H1 (cell line): ENCODE measurements at regions not wholly inside any gene's neighbourhood (a gene's known extent, or its start where the extent isn't known, plus 50 kb on each side); places are given as distances from the start of the nearest gene placed in this dataset.

Experiments
- CTCF ChIA-PET: fragments of 300-600 bp; sonication (Branson Sonifier 250); formaldehyde crosslinking; loops from one replicate; lab custom pipeline; 2021; ENCODE audit not compliant: partially characterized antibody; lab: Charles Lee
- POLR2A ChIA-PET: fragments of 300-600 bp; sonication (Branson Sonifier 250); formaldehyde crosslinking; loops from one replicate; lab custom pipeline; 2021; ENCODE audit warnings: inconsistent platforms; ENCODE audit not compliant: partially characterized antibody; lab: Charles Lee
- DNase-seq, 2 experiments: peaks; one replicate each; pipeline versions ENCODE4 v3.0.0 to v3.0.0-alpha.2; 2010 to 2022; ENCODE audit warnings: low spot score in 2 of 2, low read depth in 1 of 2, mixed read lengths in 1 of 2
- FAIRE-seq: peaks from 2 replicates; lab custom pipeline; 2011; peaks lifted over from hg19 to GRCh38; lab: Jason Lieb, UNC
- H2AFZ ChIP-seq: 2 replicates; pipeline ENCODE4 v1.8.1; 2012; ENCODE audit warnings: low read length, inconsistent platforms
- H2AK5ac ChIP-seq: 2 replicates; pipeline ENCODE4 v1.6.1; 2013; ENCODE audit warnings: low read depth, low read length
- H2BK120ac ChIP-seq: replicated peaks from 2 replicates; pipeline ENCODE3; 2013; ENCODE audit warnings: low read depth, low read length, inconsistent platforms
- H2BK12ac ChIP-seq: 2 replicates; pipeline ENCODE4 v1.6.1; 2013; ENCODE audit warnings: low read depth, low read length
- H2BK15ac ChIP-seq: 2 replicates; pipeline ENCODE4 v1.6.1; 2013; ENCODE audit warnings: low read length
- H2BK20ac ChIP-seq: 2 replicates; pipeline ENCODE4 v1.6.1; 2013; ENCODE audit warnings: low read length
- H2BK5ac ChIP-seq: 2 replicates; pipeline ENCODE4 v1.6.1; 2013; ENCODE audit warnings: low read depth, low read length
- H3K14ac ChIP-seq: 2 replicates; pipeline ENCODE4 v1.6.1; 2013; ENCODE audit warnings: inconsistent platforms; ENCODE audit not compliant: insufficient read length
- H3K18ac ChIP-seq: 2 replicates; pipeline ENCODE4 v1.6.1; 2013; ENCODE audit warnings: low read length; ENCODE audit errors: extremely low read depth
- H3K23ac ChIP-seq: 2 replicates; pipeline ENCODE4 v1.6.1; 2013; ENCODE audit warnings: inconsistent platforms; ENCODE audit not compliant: insufficient read length
- H3K23me2 ChIP-seq: 2 replicates; pipeline ENCODE4 v1.6.1; 2013; ENCODE audit warnings: low read depth, low read length
- H3K27ac ChIP-seq: 2 replicates; pipeline ENCODE4 v1.6.1; 2011; ENCODE audit warnings: low read depth, low read length, inconsistent platforms
- H3K27me3 ChIP-seq, 4 experiments: replicated peaks in 1 of 4; 1 replicate in 1 of 4; 2 replicates in 3 of 4; pipeline versions ENCODE4 v1.6.1 to v1.8.1; 2011 to 2013; ENCODE audit warnings: low read length in 3 of 4, mild to moderate bottlenecking in 3 of 4, inconsistent platforms in 2 of 4, mixed read lengths in 2 of 4, moderate library complexity in 1 of 4; ENCODE audit not compliant: control insufficient read depth in 3 of 4, insufficient read depth in 3 of 4; ENCODE audit errors: extremely low read depth in 1 of 4
- H3K36me3 ChIP-seq, 4 experiments: 2 replicates each; pipeline versions ENCODE4 v1.6.1 to v1.8.1; 2011 to 2013; ENCODE audit warnings: mild to moderate bottlenecking in 4 of 4, low read length in 3 of 4, moderate library complexity in 2 of 4, control low read depth in 1 of 4, inconsistent platforms in 1 of 4; ENCODE audit not compliant: insufficient read depth in 4 of 4, control insufficient read depth in 2 of 4
- H3K4ac ChIP-seq: replicated peaks from 2 replicates; pipeline ENCODE3; 2013; ENCODE audit warnings: low read length, low read depth, mixed read lengths, inconsistent platforms; ENCODE audit not compliant: insufficient read length
- H3K4me1 ChIP-seq, 4 experiments: replicated peaks in 1 of 4; 1 replicate in 1 of 4; 2 replicates in 3 of 4; pipeline versions ENCODE4 v1.6.1 to v1.8.1; 2011 to 2013; ENCODE audit warnings: low read length in 3 of 4, inconsistent platforms in 2 of 4, mixed read lengths in 1 of 4; ENCODE audit not compliant: insufficient read depth in 4 of 4, control insufficient read depth in 3 of 4
- H3K4me2 ChIP-seq, 2 experiments: 2 replicates each; pipeline versions ENCODE4 v1.6.1 to v1.8.1; 2011 to 2013; ENCODE audit warnings: low read depth in 2 of 2, low read length in 2 of 2, control low read depth in 1 of 2, inconsistent platforms in 1 of 2, mild to moderate bottlenecking in 1 of 2; ENCODE audit not compliant: insufficient read depth in 1 of 2
- H3K4me3 ChIP-seq, 4 experiments: fragments of 200-600, 300-600 bp in 1 of 4; sonication (generic), shearing (Covaris generic), sonication (Bioruptor Twin) in 1 of 4; 2 replicates each; pipeline versions ENCODE4 v1.5.1 to v1.8.1; 2011 to 2016; ENCODE audit warnings: low read length in 4 of 4, low read depth in 3 of 4, control low read depth in 2 of 4, inconsistent platforms in 2 of 4, mild to moderate bottlenecking in 2 of 4, mixed read lengths in 1 of 4, moderate library complexity in 1 of 4; ENCODE audit not compliant: insufficient read depth in 2 of 4; ENCODE audit errors: extremely low read depth in 1 of 4
- H3K56ac ChIP-seq: replicated peaks from 2 replicates; pipeline ENCODE3; 2013; ENCODE audit warnings: low read depth, mild to moderate bottlenecking, mixed read lengths, low read length, inconsistent platforms; ENCODE audit not compliant: insufficient read length
- H3K79me1 ChIP-seq: 2 replicates; pipeline ENCODE4 v1.6.1; 2013; ENCODE audit warnings: low read depth, low read length, control low read depth
- H3K79me2 ChIP-seq, 2 experiments: 2 replicates each; pipeline versions ENCODE4 v1.6.1 to v1.8.1; 2012 to 2013; ENCODE audit warnings: low read length in 2 of 2, mild to moderate bottlenecking in 2 of 2, inconsistent platforms in 1 of 2; ENCODE audit not compliant: insufficient read depth in 2 of 2, control insufficient read depth in 1 of 2
- H3K9ac ChIP-seq, 4 experiments: replicated peaks in 1 of 4; 1 replicate in 1 of 4; 2 replicates in 3 of 4; pipeline versions ENCODE4 v1.6.1 to v1.8.1; 2011 to 2013; ENCODE audit warnings: low read depth in 3 of 4, low read length in 3 of 4, control low read depth in 2 of 4, mild to moderate bottlenecking in 2 of 4, moderate library complexity in 2 of 4, inconsistent platforms in 1 of 4; ENCODE audit errors: extremely low read depth in 1 of 4
- H3K9me3 ChIP-seq, 2 experiments: 2 replicates each; pipeline versions ENCODE4 v1.6.1 to v1.8.1; 2012 to 2013; ENCODE audit warnings: mild to moderate bottlenecking in 2 of 2, moderate library complexity in 2 of 2, control low read depth in 1 of 2, inconsistent platforms in 1 of 2, low read depth in 1 of 2, low read length in 1 of 2, mixed read lengths in 1 of 2; ENCODE audit not compliant: insufficient read depth in 2 of 2
- H4K20me1 ChIP-seq, 2 experiments: replicated peaks in 1 of 2; 2 replicates each; pipeline versions ENCODE3 to v1.8.1; 2011 to 2013; ENCODE audit warnings: inconsistent platforms in 2 of 2, low read length in 2 of 2, mild to moderate bottlenecking in 1 of 2; ENCODE audit not compliant: insufficient read depth in 2 of 2, control insufficient read depth in 1 of 2
- H4K5ac ChIP-seq: 2 replicates; pipeline ENCODE4 v1.6.1; 2013; ENCODE audit warnings: low read length, low read depth, mixed read lengths, inconsistent platforms; ENCODE audit not compliant: insufficient read length
- H4K8ac ChIP-seq: 2 replicates; pipeline ENCODE4 v1.8.0; 2013; ENCODE audit warnings: mild to moderate bottlenecking, moderate library complexity, low read length, inconsistent platforms; ENCODE audit not compliant: insufficient read depth; ENCODE audit errors: extremely low read depth
- H4K91ac ChIP-seq: replicated peaks from 2 replicates; pipeline ENCODE3; 2013; ENCODE audit warnings: low read length, mixed read lengths, inconsistent platforms; ENCODE audit not compliant: insufficient read length
- CBX8 ChIP-seq: fragments of 300-800, 300-1000 bp; sonication (generic); IDR thresholded peaks from 2 replicates; pipeline ENCODE4 v1.7.1; 2016; ENCODE audit warnings: low read depth, low read length, borderline replicate concordance
- EP300 ChIP-seq, 2 experiments: IDR thresholded peaks; 1 replicate in 1 of 2; 2 replicates in 1 of 2; pipeline ENCODE4 v1.6.1; 2011 to 2012; ENCODE audit warnings: low read depth in 2 of 2, low read length in 2 of 2, mild to moderate bottlenecking in 2 of 2, borderline replicate concordance in 1 of 2, inconsistent platforms in 1 of 2, moderate library complexity in 1 of 2
- RBBP5 ChIP-seq: IDR thresholded peaks from 2 replicates; pipeline ENCODE4 v1.7.1; 2012; ENCODE audit warnings: low read depth, mild to moderate bottlenecking, inconsistent platforms, low read length, moderate library complexity, borderline replicate concordance
- SRF ChIP-seq: IDR thresholded peaks from 2 replicates; pipeline ENCODE4 v1.6.1; 2011; ENCODE audit warnings: mild to moderate bottlenecking, low read depth, low read length, moderate library complexity
- WGBS, 2 experiments: shearing (Covaris generic) in 1 of 2; methylation state at CpG; one replicate each; pipeline versions ENCODE4 v1.1.6 to v1.1.7; 2013 to 2015; ENCODE audit warnings: low lambda C conversion rate in 2 of 2, mixed read lengths in 2 of 2, inconsistent platforms in 1 of 2, low coverage in 1 of 2, missing lambda C conversion rate in 1 of 2; ENCODE audit not compliant: insufficient replicate concordance in 2 of 2, insufficient coverage in 1 of 2, insufficient read length in 1 of 2; ENCODE audit errors: extremely low coverage in 1 of 2, missing lambda C conversion rate in 1 of 2; 5-methylcytosine and 5-hydroxymethylcytosine counted together

- no peak overlapping the region for H4K5ac ChIP-seq
- ChIA-PET POLR2A (interaction anchor here (1.2 kb wide), 1 partner anchor 26 kb away, joined by 3 read pairs; no protein-coding TSS in a partner anchor), CTCF (interaction anchor here (1.4 kb wide), 1 partner anchor 20 kb away, joined by 3 read pairs; no protein-coding TSS in a partner anchor)
- H3K18ac ChIP-seq, result no peak overlapping the region
- no peak overlapping the region for H3K56ac ChIP-seq
- no peak overlapping the region for H3K23ac ChIP-seq
- H3K4me2 ChIP-seq, result no peak overlapping the region
- H2AFZ ChIP-seq, result no peak overlapping the region
- H2BK15ac ChIP-seq, result no peak overlapping the region
- no peaks in the 10 kb centered on the region for H3K23me2 ChIP-seq
- no peak overlapping the region for H3K27ac ChIP-seq
- no peak overlapping the region for H2AK5ac ChIP-seq
- H3K36me3 ChIP-seq, result no peaks in the 10 kb centered on the region
- no peak overlapping the region for H2BK12ac ChIP-seq
- H2BK5ac ChIP-seq, result no peak overlapping the region
- FAIRE-seq (no peak), DNase-seq (no peak)
- no peaks in the 10 kb centered on the region for H4K20me1 ChIP-seq
- H4K8ac ChIP-seq, result no peak overlapping the region
- H3K4ac ChIP-seq, result no peak overlapping the region
- H3K79me2 ChIP-seq, result no peaks in the 10 kb centered on the region
- no peak for TF ChIP-seq RBBP5
- no peak for TF ChIP-seq CBX8
- TF ChIP-seq EP300 (IDR thresholded peaks at IDR 0.05; ENCODE audit: borderline replicate concordance in 1 of 2, low read depth in 2 of 2, low read length in 2 of 2), result no peak
- TF ChIP-seq SRF, result no peak
- H3K4me1 ChIP-seq, result no peaks in the 10 kb centered on the region
- H2BK120ac ChIP-seq, result no peak overlapping the region
- no peak overlapping the region for H3K9ac ChIP-seq
- H3K79me1 ChIP-seq, result no peaks in the 10 kb centered on the region
- H3K14ac ChIP-seq, result no peak overlapping the region
- whole genome bisulfite sequencing, 2 experiments, result 91% methylated on average over 3 of the region's 3 CpGs; no CpG with 5 or more reads in 1 of the 2 experiments
- no peak overlapping the region for H3K4me3 ChIP-seq
- H2BK20ac ChIP-seq, result no peak overlapping the region
- H4K91ac ChIP-seq, result no peak overlapping the region
- H3K9me3 ChIP-seq, result no peaks in the 10 kb centered on the region
- H3K27me3 ChIP-seq, result no peaks in the 10 kb centered on the region; a peak in 1 of 7 replicates
Measured at GRCh38 chr1:114319418-114319817, 165.7 kb upstream of the SYT6 start.
